ENCODE measurements at regions not wholly inside any gene's neighbourhood (a gene's known extent, or its start where the extent isn't known, plus 50 kb on each side); places are given as distances from the start of the nearest gene placed in this dataset.

- TF ChIP-seq CTCF (IDR thresholded peaks at IDR 0.05) (no peak), POLR2A (IDR thresholded peaks at IDR 0.05) (no peak)
These were observed 63.8 kb upstream of the PPP1R9A start for GRCh38 chr7:94843553-94843952.

Data from gastroesophageal sphincter (tissue), 3 donors.